Fibroblast of skin of left quadriceps (primary cell): ENCODE measurements at regions not wholly inside any gene's neighbourhood (a gene's known extent, or its start where the extent isn't known, plus 50 kb on each side); places are given as distances from the start of the nearest gene placed in this dataset.
A peak's percentile ranks its signal among the peaks of the same experiment; 100 is the strongest.
"Not testable (repeated sequence)": the region's sequence is repeated elsewhere in the genome, so short reads cannot be mapped to it uniquely, and the experiment has no call there.

ENCODE experiments used
- DNase-seq, 2 experiments: peaks; one replicate each; pipeline ENCODE4 v3.0.0-alpha.2; 2013; ENCODE audit warnings: low read depth in 2 of 2

DNA sequence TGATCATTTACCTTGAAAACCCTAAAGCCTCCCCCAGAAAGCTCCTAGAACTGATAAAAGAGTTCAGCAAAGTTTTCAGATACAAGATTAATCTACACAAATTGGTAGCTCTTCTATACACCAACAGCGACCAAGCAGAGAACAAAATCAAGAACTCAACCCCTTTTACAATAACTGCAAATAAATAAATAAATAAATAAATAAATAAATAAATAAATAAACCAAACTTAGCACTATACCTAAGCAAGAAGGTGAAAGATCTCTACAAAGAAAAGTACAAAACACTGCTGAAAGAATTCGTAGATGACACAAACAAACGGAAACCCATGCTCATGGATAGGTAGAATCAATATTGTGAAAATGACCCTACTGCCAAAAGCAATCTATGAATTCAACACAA, 182.0 kb upstream of the RND3 start:
- no peak for DNase-seq

- not testable (repeated sequence) for DNase-seq
These were observed 179.6 kb upstream of the RND3 start for GRCh38 chr2:150667039-150667438.

GRCh38 chr2:150663143-150663542, 175.7 kb upstream of the RND3 start:
- DNase-seq = peak; percentile 92 to 93

DNA sequence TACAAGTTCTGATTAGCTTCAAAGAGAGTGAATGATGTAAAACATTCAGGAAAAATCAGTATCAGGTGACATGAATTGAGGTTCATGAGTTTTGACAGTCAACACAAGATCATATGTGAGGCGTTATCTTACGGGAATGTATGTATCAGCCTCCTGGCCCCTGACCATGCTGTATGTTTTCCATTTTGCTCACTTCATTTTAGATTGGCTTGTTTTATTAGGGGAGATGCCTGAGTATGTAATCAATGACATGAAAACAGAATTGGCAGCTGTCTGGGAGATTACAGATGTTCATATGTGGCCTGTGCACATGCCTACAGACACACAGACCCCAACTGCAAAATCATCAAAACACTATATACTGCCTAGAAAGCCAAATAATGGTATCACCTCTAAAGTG, 168.5 kb upstream of the RND3 start:
- DNase-seq = no peak

- no peak for DNase-seq
These were observed 165.9 kb upstream of the RND3 start for GRCh38 chr2:150653351-150653750.

- DNase-seq = no peak
These were observed 160.5 kb upstream of the RND3 start for GRCh38 chr2:150647943-150648342.

DNA sequence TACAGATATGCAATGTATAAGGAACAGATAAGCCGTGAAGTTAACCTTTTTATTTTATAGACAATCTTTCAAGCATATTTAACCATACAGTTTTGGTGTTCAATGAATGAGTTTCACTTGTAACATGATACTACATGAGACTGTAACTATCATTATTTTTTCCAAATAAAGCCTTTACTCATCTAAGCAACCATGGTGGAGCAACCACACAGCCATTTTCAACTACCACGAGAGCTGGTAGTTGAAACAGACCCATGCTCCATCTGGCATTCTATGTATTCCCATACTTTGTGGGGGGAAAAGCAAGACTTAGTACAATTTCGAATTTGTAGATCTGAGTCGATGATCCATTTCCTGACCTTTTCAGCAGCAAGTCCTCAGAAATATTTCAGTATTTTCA, 159.3 kb upstream of the RND3 start:
- no peak for DNase-seq

DNA sequence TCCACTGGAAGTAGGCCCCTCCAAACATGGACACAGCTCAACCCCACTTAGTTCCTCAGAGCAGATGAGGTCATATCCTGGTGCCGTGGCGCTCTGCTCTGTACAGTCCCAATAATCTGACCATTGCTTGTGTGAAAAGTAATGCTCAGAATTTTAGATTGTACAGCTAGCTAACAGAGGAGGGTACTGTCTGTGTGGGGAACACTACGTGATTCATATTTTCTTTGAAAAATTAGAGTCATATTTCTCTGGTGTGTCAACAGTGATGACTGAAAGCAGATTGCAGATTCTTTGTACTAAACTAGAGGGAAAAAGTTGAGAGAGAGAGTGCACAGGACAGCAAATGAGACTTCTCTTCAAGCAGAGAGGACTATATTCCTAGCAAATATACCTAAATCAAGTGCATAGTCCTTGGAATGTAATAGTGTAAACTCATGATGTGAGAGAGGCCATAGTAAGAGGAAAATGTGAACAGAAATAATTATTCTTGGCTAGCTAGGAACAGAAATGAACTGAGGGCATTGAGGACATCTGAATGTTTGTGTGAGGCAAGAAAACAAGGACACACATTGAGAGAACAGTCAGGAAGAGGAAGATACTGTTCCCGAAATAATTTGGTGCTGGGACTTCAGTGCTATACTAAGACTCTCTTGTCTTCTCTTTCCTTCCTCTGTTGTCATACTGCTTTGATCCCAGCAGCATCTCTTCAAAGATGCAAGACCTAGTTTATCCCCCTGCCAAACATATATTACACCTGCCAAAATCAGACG, 157.0 kb upstream of the RND3 start:
- peak; percentile 36 to 44 for DNase-seq

- DNase-seq = no peak
These were observed 155.8 kb upstream of the RND3 start for GRCh38 chr2:150643114-150643725.

DNA sequence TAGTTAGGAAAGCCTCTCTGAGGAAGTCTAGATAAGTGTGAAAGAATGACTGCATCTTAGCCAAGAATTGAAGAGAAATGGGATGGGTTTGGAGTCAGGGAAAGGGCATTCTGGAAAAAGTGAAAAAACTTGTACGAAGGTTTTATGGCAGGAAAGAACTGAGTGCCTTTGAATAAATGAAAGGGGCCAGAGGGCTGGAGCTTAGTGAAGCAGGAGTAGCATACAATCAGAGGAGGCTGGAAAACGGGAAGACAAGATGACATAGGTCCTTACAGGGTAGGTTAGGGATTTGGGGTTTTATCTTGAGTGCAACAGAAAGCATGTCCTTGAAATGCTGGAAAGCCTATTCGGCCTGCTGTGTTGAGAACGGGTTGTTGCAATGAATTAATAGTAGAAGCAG, 152.6 kb upstream of the RND3 start:
- no peak for DNase-seq

DNA sequence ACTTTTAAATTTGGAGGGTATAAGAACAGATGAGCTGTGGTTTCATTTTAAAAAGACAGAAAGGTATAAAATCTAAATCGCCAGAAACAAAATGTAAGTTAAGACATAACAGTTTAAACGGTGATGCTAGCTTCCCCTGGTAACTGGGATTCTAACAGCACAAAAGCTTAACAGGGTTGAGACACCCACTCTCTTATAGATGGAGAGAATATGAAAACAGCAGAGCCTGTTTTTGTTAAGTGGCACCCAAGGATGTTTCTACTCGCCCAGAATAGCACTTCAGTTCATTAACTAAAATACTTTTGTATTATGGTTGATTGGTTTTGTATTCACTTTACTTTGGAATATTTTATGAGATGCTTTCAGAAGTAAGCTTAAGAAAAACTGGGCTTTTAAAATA, 151.9 kb upstream of the RND3 start:
- DNase-seq = no peak

GRCh38 chr2:150631236-150631821, 143.9 kb upstream of the RND3 start:
- DNase-seq = no peak

DNA sequence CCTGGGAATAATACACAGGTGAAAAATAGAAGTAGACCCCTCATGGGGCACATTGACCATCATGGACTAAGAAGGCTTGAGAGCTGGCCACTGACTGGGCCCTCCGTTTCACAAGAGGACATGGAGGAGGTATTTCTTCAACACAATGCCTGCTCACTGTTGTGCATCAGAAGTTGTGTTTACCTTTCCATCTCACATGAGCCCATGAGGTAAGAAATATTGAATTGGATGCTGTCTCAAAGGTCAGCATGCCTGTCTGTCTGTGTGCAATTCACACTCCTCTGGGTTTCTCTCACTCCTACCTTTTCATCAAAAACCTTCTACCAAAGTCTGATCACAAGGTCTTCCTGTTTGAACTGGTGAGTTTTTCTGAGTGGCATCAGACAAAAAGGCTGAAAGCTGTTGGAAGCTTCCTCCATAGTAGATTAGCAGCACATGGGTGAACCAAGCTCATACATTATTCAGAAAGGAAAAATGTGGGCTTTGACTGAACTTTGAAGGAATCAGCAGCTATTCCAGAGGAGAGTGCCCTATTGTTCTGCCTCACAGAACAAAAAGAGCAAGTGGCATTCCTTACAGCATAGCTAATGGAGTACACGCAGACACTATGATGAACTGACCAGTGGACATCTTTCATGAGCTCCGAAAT, 143.2 kb upstream of the RND3 start:
- no peak for DNase-seq

- DNase-seq = no peak
These were observed 140.1 kb upstream of the RND3 start for GRCh38 chr2:150627526-150627925.

DNA sequence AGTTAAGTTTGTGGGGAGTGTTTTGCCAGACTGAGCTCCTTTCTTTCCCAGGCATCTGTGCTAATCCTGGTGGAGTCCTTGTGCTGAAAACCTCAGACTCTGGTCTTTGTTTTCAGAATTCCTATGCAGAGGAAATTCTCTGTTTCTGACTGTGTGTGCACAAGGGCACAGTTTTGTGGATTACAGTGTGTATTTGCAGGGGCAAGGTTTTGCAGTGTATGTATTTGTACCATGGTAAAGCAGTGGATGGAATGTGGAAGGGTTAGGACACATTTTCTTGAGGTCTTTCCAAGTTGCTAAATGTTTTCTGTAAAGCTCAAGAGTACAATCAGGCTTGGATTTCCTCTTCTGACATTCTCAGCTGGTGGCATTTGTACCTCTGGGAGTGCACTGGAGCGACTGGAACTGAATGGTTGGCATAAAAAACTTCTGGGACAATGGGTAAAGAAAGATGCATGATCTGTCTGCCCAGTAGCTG, 139.5 kb upstream of the RND3 start:
- no peak for DNase-seq

GRCh38 chr2:150625741-150626140, 138.3 kb upstream of the RND3 start:
- DNase-seq = no peak

DNA sequence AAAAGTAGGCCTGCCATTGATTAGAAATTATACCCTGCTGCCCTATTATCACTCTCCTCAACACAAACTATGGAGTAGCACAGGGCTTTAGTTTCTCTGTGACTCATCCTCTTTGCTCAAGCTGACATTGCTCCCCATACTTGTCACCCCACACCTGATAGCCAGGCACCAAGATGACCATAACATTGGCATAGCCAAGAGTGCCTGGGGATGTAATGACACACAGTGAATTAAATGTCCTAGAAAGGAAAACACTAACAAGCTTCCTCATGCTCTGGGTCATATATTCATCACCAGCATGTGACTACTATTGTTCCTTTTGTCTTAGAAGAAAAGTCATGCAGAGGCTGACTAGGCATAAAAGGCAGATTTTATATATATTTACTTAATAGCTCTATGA, 137.8 kb upstream of the RND3 start:
- DNase-seq = no peak

- DNase-seq = no peak
These were observed 136.5 kb upstream of the RND3 start for GRCh38 chr2:150624001-150624401.

GRCh38 chr2:150621526-150622213, 134.2 kb upstream of the RND3 start:
- no peak for DNase-seq

GRCh38 chr2:150620855-150621254, 133.4 kb upstream of the RND3 start:
- no peak for DNase-seq

DNA sequence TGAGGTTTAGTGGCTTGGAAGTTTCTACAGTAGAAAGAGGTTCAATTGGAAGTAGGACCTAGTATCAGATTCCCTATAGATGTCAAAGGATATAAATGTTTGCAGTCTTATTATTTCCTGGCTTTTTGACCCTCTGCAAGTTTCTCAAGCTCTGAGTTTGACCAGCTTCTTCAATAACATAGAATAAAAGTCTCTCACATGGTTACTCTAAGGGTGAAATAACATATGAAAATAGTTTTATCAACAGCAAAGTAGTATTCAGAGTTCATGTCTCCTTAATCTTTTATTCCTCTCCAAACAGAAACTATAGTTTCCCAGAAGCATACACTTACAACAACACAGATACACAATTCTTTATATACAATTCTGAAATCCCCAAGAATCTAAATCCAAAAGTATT, 132.9 kb upstream of the RND3 start:
- no peak for DNase-seq
